ENCODE measurements at regions not wholly inside any gene's neighbourhood (a gene's known extent, or its start where the extent isn't known, plus 50 kb on each side); places are given as distances from the start of the nearest gene placed in this dataset.
"Not testable (repeated sequence)": the region's sequence is repeated elsewhere in the genome, so short reads cannot be mapped to it uniquely, and the experiment has no call there.

- Mint-ChIP-seq H3K27me3 (no peaks in the 10 kb centered on the region), H3K9me3 (ENCODE audit: insufficient read depth) (peaks cover 3% of the 10 kb centered on the region), H3K4me3 (no peak overlapping the region), H3K4me1 (no peaks in the 10 kb centered on the region), H3K27ac (no peak overlapping the region)
- POLR2A ChIA-PET = no interaction called here
- DNase-seq = no peak
- Histone ChIP-seq H4K20me1 (ENCODE audit: control insufficient read depth, insufficient read depth, low read length, poor library complexity, severe bottlenecking) (no peaks in the 10 kb centered on the region), H3K4me3 (ENCODE audit: control extremely low read depth in 1 of 5, extremely low read depth in 1 of 5, insufficient read depth in 1 of 5, low read depth in 2 of 5, low read length in 4 of 5) (no peak overlapping the region), H3K9ac (ENCODE audit: low read length) (no peak overlapping the region), H3K36me3 (replicated peaks in 1 of 2; ENCODE audit: control extremely low read depth in 1 of 2, control insufficient read depth in 1 of 2, extremely low read depth in 1 of 2, insufficient read depth in 2 of 2, low read length in 1 of 2) (no peaks in the 10 kb centered on the region), H3K9me3 (ENCODE audit: control extremely low read depth in 1 of 3, control insufficient read depth in 2 of 3, insufficient read depth in 1 of 3, low read length in 2 of 3) (no peaks in the 10 kb centered on the region), H2AFZ (ENCODE audit: insufficient read depth, low read depth, low read length, poor library complexity, severe bottlenecking) (no peak overlapping the region), H3K4me1 (ENCODE audit: control insufficient read depth in 2 of 2, insufficient read depth in 2 of 2, low read length in 2 of 2) (no peaks in the 10 kb centered on the region), H3K27me3 (replicated peaks in 1 of 4; ENCODE audit: control extremely low read depth in 1 of 4, control insufficient read depth in 3 of 4, insufficient read depth in 4 of 4, low read length in 3 of 4) (no peaks in the 10 kb centered on the region), H3K79me2 (ENCODE audit: control insufficient read depth, insufficient read depth, low read length) (no peaks in the 10 kb centered on the region), H3K4me2 (replicated peaks; ENCODE audit: low read depth, low read length, poor library complexity, severe bottlenecking) (no peak overlapping the region), H3K27ac (ENCODE audit: low read length in 2 of 2) (no peak overlapping the region)
- TF ChIP-seq EZH2 (IDR thresholded peaks at IDR 0.05; ENCODE audit: borderline replicate concordance, insufficient read depth, low read depth, low read length, poor library complexity, severe bottlenecking) = no peak
- TF ChIP-seq, protein P1, sequence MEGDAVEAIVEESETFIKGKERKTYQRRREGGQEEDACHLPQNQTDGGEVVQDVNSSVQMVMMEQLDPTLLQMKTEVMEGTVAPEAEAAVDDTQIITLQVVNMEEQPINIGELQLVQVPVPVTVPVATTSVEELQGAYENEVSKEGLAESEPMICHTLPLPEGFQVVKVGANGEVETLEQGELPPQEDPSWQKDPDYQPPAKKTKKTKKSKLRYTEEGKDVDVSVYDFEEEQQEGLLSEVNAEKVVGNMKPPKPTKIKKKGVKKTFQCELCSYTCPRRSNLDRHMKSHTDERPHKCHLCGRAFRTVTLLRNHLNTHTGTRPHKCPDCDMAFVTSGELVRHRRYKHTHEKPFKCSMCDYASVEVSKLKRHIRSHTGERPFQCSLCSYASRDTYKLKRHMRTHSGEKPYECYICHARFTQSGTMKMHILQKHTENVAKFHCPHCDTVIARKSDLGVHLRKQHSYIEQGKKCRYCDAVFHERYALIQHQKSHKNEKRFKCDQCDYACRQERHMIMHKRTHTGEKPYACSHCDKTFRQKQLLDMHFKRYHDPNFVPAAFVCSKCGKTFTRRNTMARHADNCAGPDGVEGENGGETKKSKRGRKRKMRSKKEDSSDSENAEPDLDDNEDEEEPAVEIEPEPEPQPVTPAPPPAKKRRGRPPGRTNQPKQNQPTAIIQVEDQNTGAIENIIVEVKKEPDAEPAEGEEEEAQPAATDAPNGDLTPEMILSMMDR (IDR thresholded peaks at IDR 0.05) = no peak
- ATAC-seq (ENCODE audit: low read depth) = no peak
- CTCF ChIA-PET = no interaction called here
- intact Hi-C loops (cut with micrococcal nuclease) = no loop called here
- WGBS (ENCODE audit: insufficient coverage) = no CpG with 5 or more reads among the region's 1 CpG
These were observed 715.2 kb upstream of the MANEA start for GRCh38 chr6:94862112-94862511.

- no peaks in the 10 kb centered on the region for H3K4me1 Mint-ChIP-seq
- CTCF ChIA-PET = no interaction called here
- POLR2A ChIA-PET = no interaction called here
- TF ChIP-seq, protein P1 (IDR thresholded peaks at IDR 0.05) = no peak
- TF ChIP-seq EZH2 (IDR thresholded peaks at IDR 0.05; ENCODE audit: borderline replicate concordance, insufficient read depth, low read depth, low read length, poor library complexity, severe bottlenecking) = no peak
- Histone ChIP-seq H3K27ac (ENCODE audit: low read length in 2 of 2) (no peak overlapping the region), H3K4me3 (ENCODE audit: control extremely low read depth in 1 of 5, extremely low read depth in 1 of 5, insufficient read depth in 1 of 5, low read depth in 2 of 5, low read length in 4 of 5) (no peak overlapping the region), H3K9me3 (ENCODE audit: control extremely low read depth in 1 of 3, control insufficient read depth in 2 of 3, insufficient read depth in 1 of 3, low read length in 2 of 3) (no peaks in the 10 kb centered on the region), H3K9ac (ENCODE audit: low read length) (no peak overlapping the region), H3K4me1 (ENCODE audit: control insufficient read depth in 2 of 2, insufficient read depth in 2 of 2, low read length in 2 of 2) (no peaks in the 10 kb centered on the region), H3K27me3 (replicated peaks in 1 of 4; ENCODE audit: control extremely low read depth in 1 of 4, control insufficient read depth in 3 of 4, insufficient read depth in 4 of 4, low read length in 3 of 4) (no peaks in the 10 kb centered on the region), H3K36me3 (replicated peaks in 1 of 2; ENCODE audit: control extremely low read depth in 1 of 2, control insufficient read depth in 1 of 2, extremely low read depth in 1 of 2, insufficient read depth in 2 of 2, low read length in 1 of 2) (no peaks in the 10 kb centered on the region), H4K20me1 (ENCODE audit: control insufficient read depth, insufficient read depth, low read length, poor library complexity, severe bottlenecking) (no peaks in the 10 kb centered on the region), H3K79me2 (ENCODE audit: control insufficient read depth, insufficient read depth, low read length) (no peaks in the 10 kb centered on the region), H2AFZ (ENCODE audit: insufficient read depth, low read depth, low read length, poor library complexity, severe bottlenecking) (no peak overlapping the region), H3K4me2 (replicated peaks; ENCODE audit: low read depth, low read length, poor library complexity, severe bottlenecking) (no peak overlapping the region)
- no peak overlapping the region for H3K4me3 Mint-ChIP-seq
- intact Hi-C loops (cut with micrococcal nuclease) = no loop called here
- no peak overlapping the region for H3K27ac Mint-ChIP-seq
- 86% methylated on average over 1 of the region's 4 CpGs for WGBS (ENCODE audit: insufficient coverage)
- DNase-seq (no peak), ATAC-seq (ENCODE audit: low read depth) (no peak)
- peaks cover 3% of the 10 kb centered on the region for H3K9me3 Mint-ChIP-seq (ENCODE audit: insufficient read depth)
- no peaks in the 10 kb centered on the region for H3K27me3 Mint-ChIP-seq
These were observed 717.4 kb upstream of the MANEA start for GRCh38 chr6:94859924-94860323.

GRCh38 chr6:94856999-94857398 lies 720.3 kb upstream of the MANEA start:
- H3K27me3 Mint-ChIP-seq; DNase-seq; H3K4me3 ChIP-seq (ENCODE audit: control extremely low read depth in 1 of 5, extremely low read depth in 1 of 5, insufficient read depth in 1 of 5, low read depth in 2 of 5, low read length in 4 of 5); H2AFZ ChIP-seq (ENCODE audit: insufficient read depth, low read depth, low read length, poor library complexity, severe bottlenecking); H3K4me1 ChIP-seq (ENCODE audit: control insufficient read depth in 2 of 2, insufficient read depth in 2 of 2, low read length in 2 of 2); ATAC-seq (ENCODE audit: low read depth); POLR2A ChIA-PET; intact Hi-C loops (cut with micrococcal nuclease); H3K4me2 ChIP-seq (replicated peaks; ENCODE audit: low read depth, low read length, poor library complexity, severe bottlenecking); H3K27ac ChIP-seq (ENCODE audit: low read length in 2 of 2); H3K36me3 ChIP-seq (replicated peaks in 1 of 2; ENCODE audit: control extremely low read depth in 1 of 2, control insufficient read depth in 1 of 2, extremely low read depth in 1 of 2, insufficient read depth in 2 of 2, low read length in 1 of 2); H3K9me3 ChIP-seq (ENCODE audit: control extremely low read depth in 1 of 3, control insufficient read depth in 2 of 3, insufficient read depth in 1 of 3, low read length in 2 of 3); H3K79me2 ChIP-seq (ENCODE audit: control insufficient read depth, insufficient read depth, low read length); H3K27ac Mint-ChIP-seq; H3K4me3 Mint-ChIP-seq; H3K9me3 Mint-ChIP-seq (ENCODE audit: insufficient read depth); H4K20me1 ChIP-seq (ENCODE audit: control insufficient read depth, insufficient read depth, low read length, poor library complexity, severe bottlenecking); CTCF ChIA-PET; H3K4me1 Mint-ChIP-seq; H3K27me3 ChIP-seq (replicated peaks in 1 of 4; ENCODE audit: control extremely low read depth in 1 of 4, control insufficient read depth in 3 of 4, insufficient read depth in 4 of 4, low read length in 3 of 4); H3K9ac ChIP-seq (ENCODE audit: low read length): not testable (repeated sequence)
- no CpG with 5 or more reads among the region's 3 CpGs for WGBS (ENCODE audit: insufficient coverage)

Data from B cell (primary cell).